T-cell (primary cell): ENCODE measurements at regions not wholly inside any gene's neighbourhood (a gene's known extent, or its start where the extent isn't known, plus 50 kb on each side); places are given as distances from the start of the nearest gene placed in this dataset.

ENCODE experiments used
- ATAC-seq, 4 experiments: fragments of 200-7000 bp in 3 of 4; fragments of 150-1000 bp in 1 of 4; cut with Tn5 transposase; replicated peaks in 1 of 4; 1 replicate in 3 of 4; 2 replicates in 1 of 4; pipeline ENCODE4 v1.10.0; 2021; ENCODE audit warnings: moderate library complexity in 3 of 4, mild to moderate bottlenecking in 2 of 4, moderate number of reproducible peaks in 1 of 4
- CTCF ChIA-PET, 2 donors: fragments of 300-600 bp; sonication (Branson Sonifier 250); formaldehyde crosslinking; loops; one replicate each; lab custom pipeline; 2022; ENCODE audit warnings: antibody characterized with exemption in 2 of 2; lab: Charles Lee
- POLR2A ChIA-PET, 2 donors: fragments of 300-600 bp; sonication (Branson Sonifier 250); formaldehyde crosslinking; loops; one replicate each; lab custom pipeline; 2022; ENCODE audit warnings: antibody characterized with exemption in 2 of 2; lab: Charles Lee
- DNase-seq, 35 experiments: peaks; one replicate each; pipeline versions ENCODE4 v3.0.0 to v3.0.0-alpha.2; 2013 to 2023
- H3K27ac ChIP-seq: one replicate; pipeline ENCODE4 v1.5.1; 2013; ENCODE audit warnings: low read length
- H3K27me3 ChIP-seq, 2 experiments: replicated peaks in 1 of 2; 1 replicate in 1 of 2; 2 replicates in 1 of 2; pipeline versions ENCODE4 v1.6.1 to v1.7.0; 2013; ENCODE audit warnings: low read length in 1 of 2, mixed read lengths in 1 of 2; ENCODE audit not compliant: control insufficient read depth in 2 of 2, insufficient read depth in 2 of 2; ENCODE audit errors: extremely low read depth in 1 of 2
- H3K36me3 ChIP-seq, 2 donors: 1 replicate in 1 of 2; 2 replicates in 1 of 2; pipeline versions ENCODE4 v1.6.1 to v1.7.0; 2013; ENCODE audit warnings: low read length in 1 of 2; ENCODE audit not compliant: control insufficient read depth in 2 of 2, insufficient read depth in 1 of 2; ENCODE audit errors: extremely low read depth in 1 of 2
- H3K4me1 ChIP-seq, 2 experiments: 1 replicate in 1 of 2; 2 replicates in 1 of 2; pipeline versions ENCODE4 v1.6.1 to v1.7.0; 2013; ENCODE audit warnings: low read length in 2 of 2, mixed read lengths in 1 of 2; ENCODE audit not compliant: insufficient read depth in 2 of 2, control insufficient read depth in 1 of 2; ENCODE audit errors: extremely low read depth in 1 of 2
- H3K4me3 ChIP-seq, 2 donors: 1 replicate in 1 of 2; 2 replicates in 1 of 2; pipeline versions ENCODE4 v1.5.1 to v1.7.0; 2013; ENCODE audit warnings: mild to moderate bottlenecking in 2 of 2, low read length in 1 of 2, moderate library complexity in 1 of 2; ENCODE audit not compliant: control insufficient read depth in 1 of 2; ENCODE audit errors: extremely low read depth in 1 of 2
- H3K9me3 ChIP-seq: 2 replicates; pipeline ENCODE4 v1.7.0; 2013
- H3K27ac Mint-ChIP-seq, 2 donors: one replicate each; pipeline ENCODE4 v1.8.0; 2020 to 2021; ENCODE audit warnings: mild to moderate bottlenecking in 2 of 2, mixed read lengths in 2 of 2
- H3K27me3 Mint-ChIP-seq, 2 donors: one replicate each; pipeline ENCODE4 v1.8.0; 2021 to 2022; ENCODE audit warnings: mixed read lengths in 2 of 2
- H3K36me3 Mint-ChIP-seq: one replicate; pipeline ENCODE4 v1.8.0; 2021; ENCODE audit warnings: mixed read lengths
- H3K4me1 Mint-ChIP-seq, 3 donors: one replicate each; pipeline ENCODE4 v1.8.0; 2020 to 2022; ENCODE audit warnings: mixed read lengths in 3 of 3, mild to moderate bottlenecking in 1 of 3
- H3K4me3 Mint-ChIP-seq, 3 donors: one replicate each; pipeline ENCODE4 v1.8.0; 2020 to 2022; ENCODE audit warnings: mild to moderate bottlenecking in 3 of 3, mixed read lengths in 3 of 3, moderate library complexity in 3 of 3
- H3K9me3 Mint-ChIP-seq, 3 donors: one replicate each; pipeline ENCODE4 v1.8.0; 2020 to 2022; ENCODE audit warnings: mixed read lengths in 3 of 3
- WGBS: methylation state at CpG from one replicate; pipeline ENCODE4 v1.1.5; 2013; ENCODE audit warnings: missing lambda C conversion rate; ENCODE audit not compliant: insufficient coverage; 5-methylcytosine and 5-hydroxymethylcytosine counted together

- no peaks in the 10 kb centered on the region for H3K4me1 Mint-ChIP-seq
- Histone ChIP-seq H3K4me1 (no peaks in the 10 kb centered on the region), H3K27me3 (peaks cover 0 to 3% of the 10 kb centered on the region in 2 experiments), H3K9me3 (no peaks in the 10 kb centered on the region), H3K4me3 (no peak overlapping the region), H3K36me3 (no peaks in the 10 kb centered on the region), H3K27ac (no peak overlapping the region)
- no peaks in the 10 kb centered on the region for H3K9me3 Mint-ChIP-seq
- WGBS: 40% methylated on average over 1 of the region's 2 CpGs
- ChIA-PET CTCF (no interaction called here), POLR2A (no interaction called here)
- ATAC-seq (no peak), DNase-seq (no peak)
- H3K27ac Mint-ChIP-seq: no peak overlapping the region
- no peak overlapping the region for H3K4me3 Mint-ChIP-seq
- no peaks in the 10 kb centered on the region for H3K27me3 Mint-ChIP-seq
- no peaks in the 10 kb centered on the region for H3K36me3 Mint-ChIP-seq
Measured at GRCh38 chr2:120979398-120979797, 243.7 kb downstream of the GLI2 start.

DNA sequence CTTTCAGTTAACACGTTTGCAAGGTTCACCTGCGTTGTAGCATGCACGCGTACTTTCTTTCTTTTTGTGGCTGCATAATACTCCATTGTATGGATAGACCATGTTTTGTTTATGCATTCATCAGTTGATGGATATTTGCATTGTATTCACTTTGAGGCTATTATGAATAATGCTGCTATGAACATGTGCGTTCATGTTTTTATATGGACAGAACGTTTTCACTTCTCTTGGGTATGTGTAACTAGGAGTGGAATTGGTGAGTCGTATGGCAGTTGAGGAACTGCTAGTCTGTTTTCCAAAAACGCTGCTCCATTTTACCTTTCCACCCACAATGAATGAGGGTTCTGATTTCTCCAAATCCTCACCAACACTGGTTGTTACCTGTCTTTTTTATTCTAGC is 244.3 kb downstream of the GLI2 start:
- H3K9me3 ChIP-seq: no peaks in the 10 kb centered on the region
- H3K27ac Mint-ChIP-seq: no peak overlapping the region
- CTCF ChIA-PET: no interaction called here
- no peak for ATAC-seq
- WGBS: 93% methylated on average over 3 of the region's 8 CpGs
- POLR2A ChIA-PET: no interaction called here
- H3K36me3 ChIP-seq: no peaks in the 10 kb centered on the region
- H3K4me3 ChIP-seq: no peak overlapping the region
- no peaks in the 10 kb centered on the region for H3K4me1 ChIP-seq
- H3K27me3 ChIP-seq: peaks cover 0 to 3% of the 10 kb centered on the region in 2 experiments
- H3K27me3 Mint-ChIP-seq: no peaks in the 10 kb centered on the region
- no peaks in the 10 kb centered on the region for H3K36me3 Mint-ChIP-seq
- H3K9me3 Mint-ChIP-seq: no peaks in the 10 kb centered on the region
- H3K4me3 Mint-ChIP-seq: no peak overlapping the region
- no peak overlapping the region for H3K27ac ChIP-seq
- no peak for DNase-seq
- H3K4me1 Mint-ChIP-seq: no peaks in the 10 kb centered on the region

DNA sequence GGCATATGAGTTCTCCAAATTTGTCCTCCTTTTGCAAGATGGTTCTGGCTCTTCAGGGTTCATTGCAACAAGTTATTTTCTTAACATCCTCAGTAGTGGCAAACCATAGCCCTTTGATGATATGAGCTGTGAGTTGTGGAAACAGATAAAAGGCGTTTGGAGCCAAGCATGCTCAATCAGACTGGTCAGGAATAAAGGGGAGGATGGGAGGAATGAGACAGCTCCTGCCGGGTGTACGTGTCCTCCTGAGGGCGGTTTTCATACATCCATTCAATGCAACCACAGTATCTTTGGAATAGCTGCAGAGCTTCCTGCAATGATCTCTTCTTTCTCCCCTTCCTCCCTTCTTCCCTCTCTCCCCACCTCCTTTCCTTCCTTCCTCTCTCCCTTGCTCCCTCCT is 245.8 kb downstream of the GLI2 start:
- Histone ChIP-seq H3K27me3 (no peaks in the 10 kb centered on the region), H3K27ac (no peak overlapping the region), H3K4me3 (no peak overlapping the region), H3K36me3 (no peaks in the 10 kb centered on the region), H3K4me1 (no peaks in the 10 kb centered on the region), H3K9me3 (no peaks in the 10 kb centered on the region)
- H3K9me3 Mint-ChIP-seq: no peaks in the 10 kb centered on the region
- ATAC-seq (no peak), DNase-seq (no peak)
- 90% methylated on average over 2 of the region's 4 CpGs for WGBS
- H3K36me3 Mint-ChIP-seq: no peaks in the 10 kb centered on the region
- no peaks in the 10 kb centered on the region for H3K4me1 Mint-ChIP-seq
- ChIA-PET POLR2A (no interaction called here), CTCF (interaction anchor here in 1 of 2 donors (0.7 kb wide), 1 partner anchor 23 kb away, joined by 3 read pairs; no protein-coding TSS in a partner anchor)
- H3K27ac Mint-ChIP-seq: no peak overlapping the region
- H3K27me3 Mint-ChIP-seq: no peaks in the 10 kb centered on the region
- H3K4me3 Mint-ChIP-seq: no peak overlapping the region

- Histone ChIP-seq H3K27me3 (no peaks in the 10 kb centered on the region), H3K27ac (no peak overlapping the region), H3K4me3 (no peak overlapping the region), H3K9me3 (no peaks in the 10 kb centered on the region), H3K4me1 (no peaks in the 10 kb centered on the region), H3K36me3 (no peaks in the 10 kb centered on the region)
- Mint-ChIP-seq H3K27ac (no peak overlapping the region), H3K9me3 (no peaks in the 10 kb centered on the region), H3K36me3 (no peaks in the 10 kb centered on the region), H3K27me3 (no peaks in the 10 kb centered on the region), H3K4me1 (no peaks in the 10 kb centered on the region), H3K4me3 (no peak overlapping the region)
- ChIA-PET CTCF (no interaction called here), POLR2A (no interaction called here)
- WGBS: 75% methylated on average over 16 of the region's 20 CpGs
- ATAC-seq (no peak), DNase-seq (no peak)
Measured at GRCh38 chr2:120982598-120982997, 246.9 kb downstream of the GLI2 start.

DNA sequence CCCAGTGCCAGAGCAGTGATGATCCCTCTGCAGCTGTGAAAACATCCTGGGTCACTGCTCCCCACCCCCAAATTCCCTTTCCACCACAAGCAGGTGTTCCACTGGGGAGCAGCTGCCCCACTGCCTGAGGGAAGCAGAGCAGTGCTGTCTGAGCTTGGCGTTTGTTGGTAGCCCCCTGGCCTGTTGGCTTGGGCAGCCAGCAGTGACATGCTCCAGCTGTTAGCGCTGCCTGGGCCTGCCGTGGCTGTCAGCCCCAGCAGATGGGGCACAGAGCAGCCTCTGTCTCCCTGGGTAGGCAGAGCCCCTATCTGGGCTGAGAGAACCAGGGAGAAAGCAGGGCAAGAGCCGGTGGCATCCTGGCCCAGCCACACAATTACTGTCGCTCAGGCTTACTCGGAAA is 247.7 kb downstream of the GLI2 start:
- POLR2A ChIA-PET: no interaction called here
- no peak for ATAC-seq
- H3K27me3 ChIP-seq: no peaks in the 10 kb centered on the region
- no peaks in the 10 kb centered on the region for H3K27me3 Mint-ChIP-seq
- CTCF ChIA-PET: no interaction called here
- no peaks in the 10 kb centered on the region for H3K36me3 Mint-ChIP-seq
- H3K9me3 ChIP-seq: no peaks in the 10 kb centered on the region
- H3K27ac Mint-ChIP-seq: no peak overlapping the region
- H3K9me3 Mint-ChIP-seq: no peaks in the 10 kb centered on the region
- whole genome bisulfite sequencing: 81% methylated on average over 5 of the region's 6 CpGs
- no peak for DNase-seq
- H3K4me1 ChIP-seq: no peaks in the 10 kb centered on the region
- no peak overlapping the region for H3K4me3 Mint-ChIP-seq
- H3K36me3 ChIP-seq: no peaks in the 10 kb centered on the region
- H3K4me1 Mint-ChIP-seq: no peaks in the 10 kb centered on the region
- no peak overlapping the region for H3K27ac ChIP-seq
- H3K4me3 ChIP-seq: no peak overlapping the region

- no peaks in the 10 kb centered on the region for H3K27me3 Mint-ChIP-seq
- 68% methylated on average over 4 of the region's 8 CpGs for WGBS
- DNase-seq (no peak), ATAC-seq (no peak)
- H3K27ac ChIP-seq: no peak overlapping the region
- no peaks in the 10 kb centered on the region for H3K9me3 ChIP-seq
- H3K27me3 ChIP-seq: no peaks in the 10 kb centered on the region
- H3K4me1 Mint-ChIP-seq: no peaks in the 10 kb centered on the region
- CTCF ChIA-PET: interaction anchor here in 1 of 2 donors (0.6 kb wide), 1 partner anchor 1811 kb away, joined by 3 read pairs; no protein-coding TSS in a partner anchor
- POLR2A ChIA-PET: no interaction called here
- H3K27ac Mint-ChIP-seq: no peak overlapping the region
- no peak overlapping the region for H3K4me3 Mint-ChIP-seq
- H3K4me3 ChIP-seq: no peak overlapping the region
- no peaks in the 10 kb centered on the region for H3K9me3 Mint-ChIP-seq
- no peaks in the 10 kb centered on the region for H3K36me3 ChIP-seq
- no peaks in the 10 kb centered on the region for H3K36me3 Mint-ChIP-seq
- H3K4me1 ChIP-seq: no peaks in the 10 kb centered on the region
Measured at GRCh38 chr2:120984046-120984445, 248.4 kb downstream of the GLI2 start.
